ENCODE measurements at regions not wholly inside any gene's neighbourhood (a gene's known extent, or its start where the extent isn't known, plus 50 kb on each side); places are given as distances from the start of the nearest gene placed in this dataset.

DNA sequence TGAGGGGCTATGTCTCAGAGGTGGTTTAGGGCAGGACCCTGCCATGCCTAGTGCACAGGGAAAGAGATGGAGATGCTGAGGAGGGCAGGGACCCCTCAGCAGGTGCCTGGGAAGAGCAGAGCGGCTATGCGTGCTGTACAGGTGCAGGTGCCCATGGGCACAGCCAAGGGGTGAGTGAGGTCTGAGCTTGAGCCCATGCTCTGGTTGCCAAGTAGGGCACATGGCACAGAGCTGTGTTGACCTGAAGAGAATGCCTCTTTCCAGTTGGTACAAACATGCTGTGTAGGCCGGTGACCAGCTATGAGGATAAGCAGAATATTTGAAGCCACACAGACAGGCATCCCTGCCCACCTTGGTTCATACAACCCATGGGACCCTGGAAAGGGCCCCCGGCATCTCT, 65.8 kb upstream of the NECTIN1 start:
- 91% methylated on average over 4 of the region's 4 CpGs for WGBS
- no peak overlapping the region for H3K9ac ChIP-seq (ENCODE audit: low read depth in 1 of 2, low read length in 2 of 2)
- no peak for TF ChIP-seq SP1 (IDR thresholded peaks at IDR 0.05)
- TF ChIP-seq HNF4A (conservative IDR thresholded peaks at IDR 0.05): no peak
- TF ChIP-seq EGR1 (IDR thresholded peaks at IDR 0.05; ENCODE audit: low read depth in 2 of 2): no peak
- TF ChIP-seq, protein P1, sequence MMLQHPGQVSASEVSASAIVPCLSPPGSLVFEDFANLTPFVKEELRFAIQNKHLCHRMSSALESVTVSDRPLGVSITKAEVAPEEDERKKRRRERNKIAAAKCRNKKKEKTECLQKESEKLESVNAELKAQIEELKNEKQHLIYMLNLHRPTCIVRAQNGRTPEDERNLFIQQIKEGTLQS (IDR thresholded peaks at IDR 0.05): no peak
- TF ChIP-seq GABPA (IDR thresholded peaks at IDR 0.05 in 1 of 2, conservative IDR thresholded peaks at IDR 0.05 in 1 of 2): no peak
- TF ChIP-seq RXRA (IDR thresholded peaks at IDR 0.05): no peak
- TF ChIP-seq RAD21 (IDR thresholded peaks at IDR 0.05): no peak

DNA sequence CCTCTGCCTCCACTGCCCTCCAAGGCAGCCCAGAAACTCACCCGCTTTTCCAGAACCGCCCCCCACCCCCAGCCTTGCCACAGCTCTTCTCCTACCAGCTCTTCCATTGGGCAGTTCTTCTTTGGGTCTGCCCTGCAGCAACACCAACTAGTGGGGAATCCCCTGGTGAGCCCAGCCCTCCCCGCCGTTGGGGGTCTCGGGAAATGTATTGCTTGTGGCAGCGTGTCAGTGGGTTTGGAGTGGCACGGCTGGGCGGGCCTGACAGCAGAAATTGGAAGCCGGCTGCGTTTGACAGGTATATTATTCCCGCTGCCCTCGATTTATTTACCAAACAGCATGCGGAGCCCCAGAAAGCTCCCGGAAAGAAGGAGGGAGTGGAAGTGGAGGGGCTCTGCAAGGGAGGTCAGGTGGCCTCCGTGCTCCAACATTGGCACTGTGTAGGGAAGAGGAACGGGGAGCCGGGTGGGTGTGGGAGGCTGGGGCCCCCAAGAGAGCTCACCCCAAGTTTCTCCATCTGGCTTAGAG, 65.2 kb upstream of the NECTIN1 start:
- Histone ChIP-seq H3K36me3 (ENCODE audit: control insufficient read depth in 4 of 4, insufficient read depth in 3 of 4, low read depth in 1 of 4, low read length in 3 of 4) (no peaks in the 10 kb centered on the region), H3K27ac (ENCODE audit: low read depth in 1 of 2, low read length in 2 of 2) (no peak overlapping the region), H3K9me3 (ENCODE audit: control insufficient read depth in 4 of 4, low read length in 3 of 4) (no peaks in the 10 kb centered on the region), H3K4me3 (ENCODE audit: low read depth in 1 of 3, low read length in 3 of 3) (no peak overlapping the region), H3K4me1 (ENCODE audit: control insufficient read depth in 4 of 4, insufficient read depth in 4 of 4, low read length in 3 of 4) (no peaks in the 10 kb centered on the region), H3K27me3 (ENCODE audit: control insufficient read depth in 4 of 4, insufficient read depth in 4 of 4, low read length in 3 of 4) (no peaks in the 10 kb centered on the region), H3K9ac (ENCODE audit: low read depth in 1 of 2, low read length in 2 of 2) (no peak overlapping the region)
- 85% methylated on average over 17 of the region's 17 CpGs for WGBS
- DNase-seq (ENCODE audit: low spot score): no peak
- TF ChIP-seq RXRA (IDR thresholded peaks at IDR 0.05) (no peak), RAD21 (IDR thresholded peaks at IDR 0.05) (no peak), YY1 (IDR thresholded peaks at IDR 0.05) (no peak), FOXA2 (IDR thresholded peaks at IDR 0.05) (no peak), HNF4A (conservative IDR thresholded peaks at IDR 0.05) (no peak), JUND (IDR thresholded peaks at IDR 0.05) (no peak), GABPA (IDR thresholded peaks at IDR 0.05 in 1 of 2, conservative IDR thresholded peaks at IDR 0.05 in 1 of 2) (no peak), HNF4G (IDR thresholded peaks at IDR 0.05) (no peak), SP1 (IDR thresholded peaks at IDR 0.05) (no peak), NR2F2 (IDR thresholded peaks at IDR 0.05) (no peak), FOXA1 (IDR thresholded peaks at IDR 0.05) (no peak), EGR1 (IDR thresholded peaks at IDR 0.05; ENCODE audit: low read depth in 2 of 2) (no peak), TAF1 (conservative IDR thresholded peaks at IDR 0.05) (no peak)
- TF ChIP-seq, protein P2, sequence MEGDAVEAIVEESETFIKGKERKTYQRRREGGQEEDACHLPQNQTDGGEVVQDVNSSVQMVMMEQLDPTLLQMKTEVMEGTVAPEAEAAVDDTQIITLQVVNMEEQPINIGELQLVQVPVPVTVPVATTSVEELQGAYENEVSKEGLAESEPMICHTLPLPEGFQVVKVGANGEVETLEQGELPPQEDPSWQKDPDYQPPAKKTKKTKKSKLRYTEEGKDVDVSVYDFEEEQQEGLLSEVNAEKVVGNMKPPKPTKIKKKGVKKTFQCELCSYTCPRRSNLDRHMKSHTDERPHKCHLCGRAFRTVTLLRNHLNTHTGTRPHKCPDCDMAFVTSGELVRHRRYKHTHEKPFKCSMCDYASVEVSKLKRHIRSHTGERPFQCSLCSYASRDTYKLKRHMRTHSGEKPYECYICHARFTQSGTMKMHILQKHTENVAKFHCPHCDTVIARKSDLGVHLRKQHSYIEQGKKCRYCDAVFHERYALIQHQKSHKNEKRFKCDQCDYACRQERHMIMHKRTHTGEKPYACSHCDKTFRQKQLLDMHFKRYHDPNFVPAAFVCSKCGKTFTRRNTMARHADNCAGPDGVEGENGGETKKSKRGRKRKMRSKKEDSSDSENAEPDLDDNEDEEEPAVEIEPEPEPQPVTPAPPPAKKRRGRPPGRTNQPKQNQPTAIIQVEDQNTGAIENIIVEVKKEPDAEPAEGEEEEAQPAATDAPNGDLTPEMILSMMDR (IDR thresholded peaks at IDR 0.05; ENCODE audit: low read depth, low read length, missing input control): no peak
- TF ChIP-seq, protein P3, sequence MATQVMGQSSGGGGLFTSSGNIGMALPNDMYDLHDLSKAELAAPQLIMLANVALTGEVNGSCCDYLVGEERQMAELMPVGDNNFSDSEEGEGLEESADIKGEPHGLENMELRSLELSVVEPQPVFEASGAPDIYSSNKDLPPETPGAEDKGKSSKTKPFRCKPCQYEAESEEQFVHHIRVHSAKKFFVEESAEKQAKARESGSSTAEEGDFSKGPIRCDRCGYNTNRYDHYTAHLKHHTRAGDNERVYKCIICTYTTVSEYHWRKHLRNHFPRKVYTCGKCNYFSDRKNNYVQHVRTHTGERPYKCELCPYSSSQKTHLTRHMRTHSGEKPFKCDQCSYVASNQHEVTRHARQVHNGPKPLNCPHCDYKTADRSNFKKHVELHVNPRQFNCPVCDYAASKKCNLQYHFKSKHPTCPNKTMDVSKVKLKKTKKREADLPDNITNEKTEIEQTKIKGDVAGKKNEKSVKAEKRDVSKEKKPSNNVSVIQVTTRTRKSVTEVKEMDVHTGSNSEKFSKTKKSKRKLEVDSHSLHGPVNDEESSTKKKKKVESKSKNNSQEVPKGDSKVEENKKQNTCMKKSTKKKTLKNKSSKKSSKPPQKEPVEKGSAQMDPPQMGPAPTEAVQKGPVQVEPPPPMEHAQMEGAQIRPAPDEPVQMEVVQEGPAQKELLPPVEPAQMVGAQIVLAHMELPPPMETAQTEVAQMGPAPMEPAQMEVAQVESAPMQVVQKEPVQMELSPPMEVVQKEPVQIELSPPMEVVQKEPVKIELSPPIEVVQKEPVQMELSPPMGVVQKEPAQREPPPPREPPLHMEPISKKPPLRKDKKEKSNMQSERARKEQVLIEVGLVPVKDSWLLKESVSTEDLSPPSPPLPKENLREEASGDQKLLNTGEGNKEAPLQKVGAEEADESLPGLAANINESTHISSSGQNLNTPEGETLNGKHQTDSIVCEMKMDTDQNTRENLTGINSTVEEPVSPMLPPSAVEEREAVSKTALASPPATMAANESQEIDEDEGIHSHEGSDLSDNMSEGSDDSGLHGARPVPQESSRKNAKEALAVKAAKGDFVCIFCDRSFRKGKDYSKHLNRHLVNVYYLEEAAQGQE (IDR thresholded peaks at IDR 0.05): no peak
- TF ChIP-seq, protein P1 (IDR thresholded peaks at IDR 0.05): no peak
- TF ChIP-seq, protein P4, sequence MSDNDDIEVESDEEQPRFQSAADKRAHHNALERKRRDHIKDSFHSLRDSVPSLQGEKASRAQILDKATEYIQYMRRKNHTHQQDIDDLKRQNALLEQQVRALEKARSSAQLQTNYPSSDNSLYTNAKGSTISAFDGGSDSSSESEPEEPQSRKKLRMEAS (IDR thresholded peaks at IDR 0.05): no peak

More for the DNA sequence above, 65.8 kb upstream of the NECTIN1 start:
- H3K36me3 ChIP-seq (ENCODE audit: control insufficient read depth in 4 of 4, insufficient read depth in 3 of 4, low read depth in 1 of 4, low read length in 3 of 4): no peaks in the 10 kb centered on the region
- no peak for DNase-seq (ENCODE audit: low spot score)
- no peaks in the 10 kb centered on the region for H3K9me3 ChIP-seq (ENCODE audit: control insufficient read depth in 4 of 4, low read length in 3 of 4)
- H3K4me3 ChIP-seq (ENCODE audit: low read depth in 1 of 3, low read length in 3 of 3): no peak overlapping the region
- H3K27ac ChIP-seq (ENCODE audit: low read depth in 1 of 2, low read length in 2 of 2): no peak overlapping the region
- no peaks in the 10 kb centered on the region for H3K27me3 ChIP-seq (ENCODE audit: control insufficient read depth in 4 of 4, insufficient read depth in 4 of 4, low read length in 3 of 4)
- H3K4me1 ChIP-seq (ENCODE audit: control insufficient read depth in 4 of 4, insufficient read depth in 4 of 4, low read length in 3 of 4): no peaks in the 10 kb centered on the region

Measured in liver (tissue), 8 donors.